GM12878 (cell line): ENCODE measurements at regions not wholly inside any gene's neighbourhood (a gene's known extent, or its start where the extent isn't known, plus 50 kb on each side); places are given as distances from the start of the nearest gene placed in this dataset.

ENCODE experiments used
- POLR2AphosphoS5 ChIP-seq: IDR thresholded peaks from 2 replicates; pipeline ENCODE4 v1.6.1; 2011; ENCODE audit warnings: mild to moderate bottlenecking, low read length, inconsistent platforms
- SP1 ChIP-seq: IDR thresholded peaks from one replicate; pipeline ENCODE4 v1.6.1; 2011; ENCODE audit warnings: low read depth, low read length
- TCF12 ChIP-seq: IDR thresholded peaks from 2 replicates; pipeline ENCODE4 v1.6.1; 2011; ENCODE audit warnings: low read depth, mild to moderate bottlenecking, low read length

DNA sequence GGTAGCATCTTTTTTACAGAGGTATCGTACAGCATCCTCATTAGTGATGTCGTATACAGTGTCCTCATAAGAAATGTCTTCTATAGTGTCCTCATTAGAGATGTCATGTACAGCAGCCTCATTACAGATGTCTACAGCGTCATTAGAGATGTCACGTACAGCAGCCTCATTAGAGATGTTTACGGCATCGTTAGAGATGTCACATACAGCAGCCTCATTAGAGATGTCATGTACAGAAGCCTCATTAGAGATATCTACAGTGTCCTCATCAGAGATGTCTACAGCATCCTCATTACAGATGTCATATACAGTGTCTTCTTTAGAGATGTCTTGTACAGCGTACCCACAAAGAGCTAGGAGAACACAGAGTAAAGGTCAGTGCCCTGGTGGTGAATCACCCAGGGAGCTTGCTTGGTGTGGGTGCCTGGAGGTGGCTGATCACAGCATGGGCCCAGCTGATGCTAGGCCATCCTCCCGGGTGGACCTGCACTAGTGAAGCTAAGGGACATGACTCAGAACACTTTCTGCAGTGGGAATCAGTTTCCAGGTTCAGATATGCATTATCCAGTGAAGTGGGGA lies 109.2 kb downstream of the IGLL1 start:
- TF ChIP-seq POLR2AphosphoS5 = no peak
- no peak for TF ChIP-seq SP1
- TF ChIP-seq TCF12 = no peak
